Sigmoid colon (tissue), 6 donors: ENCODE measurements at regions not wholly inside any gene's neighbourhood (a gene's known extent, or its start where the extent isn't known, plus 50 kb on each side); places are given as distances from the start of the nearest gene placed in this dataset.

Experiments
- DNase-seq: peaks from one replicate; pipeline ENCODE4 v3.0.0-alpha.2; 2019
- H3K27ac ChIP-seq, 4 donors: fragments of 200-600 bp; sonication (generic); one replicate each; pipeline ENCODE4 v1.5.1; 2016 to 2019; ENCODE audit warnings: mild to moderate bottlenecking in 1 of 4
- H3K27me3 ChIP-seq, 3 donors: fragments of 200-600 bp; sonication (generic); one replicate each; pipeline ENCODE4 v1.5.1; 2019; ENCODE audit warnings: mild to moderate bottlenecking in 1 of 3
- H3K36me3 ChIP-seq, 4 donors: fragments of 200-600 bp; sonication (generic); one replicate each; pipeline ENCODE4 v1.5.1; 2016 to 2019
- H3K4me1 ChIP-seq, 4 donors: fragments of 200-600 bp; sonication (generic); one replicate each; pipeline ENCODE4 v1.5.1; 2017 to 2019
- H3K4me3 ChIP-seq, 4 donors: fragments of 200-600 bp; sonication (generic); one replicate each; pipeline ENCODE4 v1.5.1; 2017 to 2019; ENCODE audit warnings: mild to moderate bottlenecking in 2 of 4, moderate library complexity in 1 of 4
- H3K9me3 ChIP-seq, 4 donors: fragments of 200-600 bp in 3 of 4; sonication (generic) in 3 of 4; one replicate each; pipeline versions ENCODE4 v1.5.1 to v1.6.1; 2013 to 2019
- CTCF ChIP-seq, 4 experiments: fragments of 450-650 bp in 3 of 4; fragments of 200-600 bp in 1 of 4; IDR thresholded peaks; one replicate each; pipeline ENCODE4 v1.5.1; 2016 to 2019; ENCODE audit warnings: antibody characterized with exemption in 4 of 4, mild to moderate bottlenecking in 3 of 4, moderate library complexity in 2 of 4
- EP300 ChIP-seq, 4 donors: sonication (generic); formaldehyde crosslinking; IDR thresholded peaks; one replicate each; pipeline ENCODE4 v1.6.1; 2017; ENCODE audit warnings: antibody characterized with exemption in 4 of 4
- POLR2A ChIP-seq, 2 donors: fragments of 450-650 bp; IDR thresholded peaks; one replicate each; pipeline ENCODE4 v1.6.1; 2016; ENCODE audit warnings: antibody characterized with exemption in 2 of 2, mild to moderate bottlenecking in 2 of 2, moderate library complexity in 2 of 2
- POLR2AphosphoS5 ChIP-seq, 4 donors: sonication (generic); formaldehyde crosslinking; IDR thresholded peaks; one replicate each; pipeline ENCODE4 v1.6.1; 2017; ENCODE audit warnings: antibody characterized with exemption in 4 of 4
- WGBS, 2 donors: extraction: QIAGEN DNeasy Blood & Tissue Kit; methylation state at CpG; one replicate each; pipeline ENCODE4 v1.1.7; 2013; 5-methylcytosine and 5-hydroxymethylcytosine counted together
- intact Hi-C: fragments of 100-400 bp; cut with DNase I; formaldehyde crosslinking; loops from one replicate; pipeline ENCODE4 v1.15.1; 2023
- donor health status: healthy with polysubstance abuse.
- donor health status: healthy.

DNA sequence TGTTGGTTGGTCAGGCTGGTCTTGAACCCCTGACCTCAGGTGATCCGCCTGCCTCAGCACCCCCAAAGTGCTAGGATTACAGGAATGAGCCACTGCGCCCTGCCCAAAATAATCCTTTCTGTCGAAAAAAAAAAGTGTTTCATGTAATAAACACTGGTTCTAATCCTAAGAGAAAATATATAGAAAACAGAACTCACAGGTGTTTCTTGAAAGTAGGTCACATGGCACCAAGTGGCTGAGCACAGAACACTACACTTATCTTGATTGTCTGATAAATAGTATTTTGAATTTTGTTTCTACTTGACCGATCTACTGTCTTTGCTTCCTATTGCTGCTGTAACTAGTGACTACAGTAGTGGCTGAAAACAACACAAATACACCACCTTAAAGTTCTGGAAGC lies 87.6 kb upstream of the SOD1 start:
- Histone ChIP-seq H3K4me3 (no peak overlapping the region), H3K27me3 (no peaks in the 10 kb centered on the region), H3K27ac (no peak overlapping the region), H3K4me1 (no peaks in the 10 kb centered on the region), H3K9me3 (peaks cover 0 to 7% (median 2%) of the 10 kb centered on the region in 4 donors), H3K36me3 (no peaks in the 10 kb centered on the region)
- no peak for DNase-seq
- 89% methylated on average over 4 of the region's 4 CpGs for WGBS, 2 donors
- intact Hi-C loops = no loop called here
- TF ChIP-seq EP300 (IDR thresholded peaks at IDR 0.05) = no peak
- TF ChIP-seq POLR2AphosphoS5 (IDR thresholded peaks at IDR 0.05) = no peak
- TF ChIP-seq CTCF (IDR thresholded peaks at IDR 0.05) = no peak
- no peak for TF ChIP-seq POLR2A (IDR thresholded peaks at IDR 0.05)

DNA sequence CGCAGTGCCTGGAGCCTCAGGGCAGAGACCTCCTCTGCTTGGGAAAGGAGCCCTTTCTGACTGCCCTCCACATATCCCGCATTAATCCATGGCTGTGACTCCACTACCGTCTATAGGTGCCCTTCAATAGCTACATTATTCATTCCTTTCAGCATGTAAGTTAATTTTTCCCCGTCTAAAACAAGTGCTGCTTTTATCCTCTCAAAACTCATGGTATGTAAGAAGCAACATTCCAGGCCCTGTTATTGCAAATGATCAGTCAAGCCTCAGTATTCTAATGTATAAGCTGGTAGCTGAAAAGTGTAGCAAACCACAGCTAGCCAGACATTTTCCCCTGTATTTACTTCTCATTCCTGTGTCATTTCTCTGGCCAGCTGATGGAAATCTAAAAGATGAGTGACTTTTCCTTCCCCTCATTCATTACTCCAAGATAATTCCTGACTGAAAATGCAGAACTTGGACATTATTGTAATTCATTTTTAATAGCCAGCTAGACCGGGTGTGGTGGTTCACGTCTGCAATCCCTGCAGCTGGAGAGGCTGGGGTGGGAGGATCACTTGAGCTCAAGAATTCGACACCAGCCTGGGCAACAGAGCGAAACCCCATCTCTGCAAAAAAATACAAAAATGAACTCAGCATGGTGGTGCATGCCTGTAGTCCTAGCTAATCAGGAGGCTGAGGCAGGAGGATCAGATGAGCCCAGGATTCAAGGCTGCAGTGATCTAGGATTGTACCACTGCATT lies 88.5 kb upstream of the SOD1 start:
- no peaks in the 10 kb centered on the region for H3K27me3 ChIP-seq
- no peak overlapping the region for H3K27ac ChIP-seq
- no peak overlapping the region for H3K4me3 ChIP-seq
- TF ChIP-seq EP300 (IDR thresholded peaks at IDR 0.05) (no peak), CTCF (IDR thresholded peaks at IDR 0.05) (no peak), POLR2A (IDR thresholded peaks at IDR 0.05) (no peak), POLR2AphosphoS5 (IDR thresholded peaks at IDR 0.05) (no peak)
- no peak for DNase-seq
- intact Hi-C loops = no loop called here
- no peaks in the 10 kb centered on the region for H3K4me1 ChIP-seq
- peaks cover 0 to 7% (median 2%) of the 10 kb centered on the region in 4 donors for H3K9me3 ChIP-seq
- WGBS, 2 donors = 71 to 72% methylated on average over 8 of the region's 8 CpGs
- H3K36me3 ChIP-seq = no peaks in the 10 kb centered on the region

GRCh38 chr21:31566611-31567010 lies 92.9 kb upstream of the SOD1 start:
- Histone ChIP-seq H3K4me3 (no peak overlapping the region), H3K4me1 (no peaks in the 10 kb centered on the region), H3K27ac (no peak overlapping the region), H3K9me3 (no peaks in the 10 kb centered on the region), H3K27me3 (peaks cover 0 to 1% (median 0%) of the 10 kb centered on the region in 3 donors), H3K36me3 (no peaks in the 10 kb centered on the region)
- DNase-seq = no peak
- intact Hi-C loops = no loop called here
- 29 to 54% methylated on average over 7 of the region's 7 CpGs for WGBS, 2 donors
- no peak for TF ChIP-seq EP300 (IDR thresholded peaks at IDR 0.05)
- no peak for TF ChIP-seq CTCF (IDR thresholded peaks at IDR 0.05)
- no peak for TF ChIP-seq POLR2AphosphoS5 (IDR thresholded peaks at IDR 0.05)
- TF ChIP-seq POLR2A (IDR thresholded peaks at IDR 0.05) = no peak

DNA sequence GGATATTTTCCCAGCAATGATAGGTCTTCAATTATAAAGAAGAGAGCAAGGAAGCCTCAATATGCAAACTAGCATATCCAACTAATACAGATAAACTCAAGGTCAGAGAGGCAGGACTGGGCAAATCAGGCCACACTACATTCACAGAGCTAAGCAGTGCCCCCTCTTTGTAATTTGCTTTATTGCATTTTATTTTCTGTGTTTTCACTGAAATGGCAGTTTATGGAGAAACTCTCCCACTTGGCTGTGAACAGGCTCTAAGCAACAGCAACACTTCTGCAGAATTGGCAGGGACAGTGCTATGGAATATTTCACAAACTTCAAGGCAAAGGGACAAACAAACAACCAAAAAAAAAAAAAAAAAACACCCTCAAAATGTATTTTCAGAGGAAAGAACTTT lies 93.4 kb upstream of the SOD1 start:
- intact Hi-C loops = no loop called here
- no peak for TF ChIP-seq POLR2A (IDR thresholded peaks at IDR 0.05)
- TF ChIP-seq EP300 (IDR thresholded peaks at IDR 0.05) = no peak
- TF ChIP-seq POLR2AphosphoS5 (IDR thresholded peaks at IDR 0.05) = no peak
- H3K9me3 ChIP-seq = no peaks in the 10 kb centered on the region

DNA sequence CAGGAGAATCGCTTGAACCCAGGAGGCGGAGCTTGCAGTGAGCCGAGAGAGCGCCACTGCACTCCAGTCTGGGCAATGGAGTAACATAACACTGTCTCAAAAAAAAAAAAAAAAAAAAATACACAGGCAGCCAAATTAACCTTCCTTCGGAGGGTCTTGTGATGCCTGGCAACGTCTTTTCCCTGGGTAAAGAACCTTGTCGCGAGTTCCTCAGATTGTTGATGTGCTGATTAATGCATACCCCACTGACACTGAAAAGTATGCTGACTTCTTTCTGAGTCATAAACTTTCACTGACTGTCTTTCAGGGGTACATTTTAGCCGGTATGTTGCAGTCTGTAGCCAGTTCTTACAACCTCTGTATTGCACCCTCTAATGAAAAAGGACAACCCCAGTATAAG lies 95.1 kb upstream of the SOD1 start:
- H3K4me3 ChIP-seq = no peak overlapping the region
- DNase-seq = no peak
- H3K4me1 ChIP-seq = peaks cover 0 to 6% (median 5%) of the 10 kb centered on the region in 4 donors
- peaks cover 3 to 21% (median 14%) of the 10 kb centered on the region in 3 donors for H3K27me3 ChIP-seq
- no peaks in the 10 kb centered on the region for H3K9me3 ChIP-seq
- 83 to 86% methylated on average over 9 of the region's 9 CpGs for WGBS, 2 donors
- H3K36me3 ChIP-seq = no peaks in the 10 kb centered on the region
- TF ChIP-seq EP300 (IDR thresholded peaks at IDR 0.05) (no peak), CTCF (IDR thresholded peaks at IDR 0.05) (no peak), POLR2A (IDR thresholded peaks at IDR 0.05) (no peak), POLR2AphosphoS5 (IDR thresholded peaks at IDR 0.05) (no peak)
- intact Hi-C loops = no loop called here
- H3K27ac ChIP-seq = no peak overlapping the region

More for the DNA sequence above, 93.4 kb upstream of the SOD1 start:
- no peak for DNase-seq
- no peak overlapping the region for H3K27ac ChIP-seq
- no peaks in the 10 kb centered on the region for H3K36me3 ChIP-seq
- H3K4me1 ChIP-seq = no peaks in the 10 kb centered on the region
- no peak overlapping the region for H3K4me3 ChIP-seq
- H3K27me3 ChIP-seq = peaks cover 0 to 7% (median 0%) of the 10 kb centered on the region in 3 donors
